OCI-LY3 (cell line): ENCODE measurements at regions not wholly inside any gene's neighbourhood (a gene's known extent, or its start where the extent isn't known, plus 50 kb on each side); places are given as distances from the start of the nearest gene placed in this dataset.

ENCODE experiments used
- CTCF ChIP-seq: fragments of 200-600, 300-600 bp; sonication (generic); IDR thresholded peaks from 2 replicates; pipeline ENCODE4 v1.5.1; 2014; ENCODE audit warnings: antibody characterized with exemption, low read length, low read depth
- EZH2phosphoT487 ChIP-seq: fragments of 200-600 bp; shearing (Covaris generic); IDR thresholded peaks from 2 replicates; pipeline ENCODE4 v1.6.1; 2018; ENCODE audit warnings: antibody characterized with exemption, mixed run types, low read depth

GRCh38 chr12:68469113-68469512, 137.0 kb upstream of the MDM1 start:
- no peak for TF ChIP-seq CTCF
- TF ChIP-seq EZH2phosphoT487 = no peak
